ENCODE measurements at regions not wholly inside any gene's neighbourhood (a gene's known extent, or its start where the extent isn't known, plus 50 kb on each side); places are given as distances from the start of the nearest gene placed in this dataset.

GRCh38 chr2:65666156-65666725 is 233.8 kb upstream of the SPRED2 start:
- TF ChIP-seq CTCF (conservative IDR thresholded peaks at IDR 0.05; ENCODE audit: low read depth, low read length), result no peak
- TF ChIP-seq MAFK (IDR thresholded peaks at IDR 0.05; ENCODE audit: low read depth, low read length), result no peak
- no peak for TF ChIP-seq POLR2A (IDR thresholded peaks at IDR 0.05; ENCODE audit: low read depth, low read length)
- no peak for TF ChIP-seq RAD21 (IDR thresholded peaks at IDR 0.05; ENCODE audit: low read length)
- no peak for TF ChIP-seq USF2 (IDR thresholded peaks at IDR 0.05; ENCODE audit: low read depth, low read length)
- TF ChIP-seq RCOR1 (IDR thresholded peaks at IDR 0.05; ENCODE audit: insufficient replicate concordance, low read length), result no peak
- TF ChIP-seq CEBPB (IDR thresholded peaks at IDR 0.05; ENCODE audit: low read depth, low read length), result no peak
- TF ChIP-seq SMC3 (IDR thresholded peaks at IDR 0.05; ENCODE audit: low read depth, low read length), result no peak

Data from IMR-90 (cell line).